ENCODE measurements at regions not wholly inside any gene's neighbourhood (a gene's known extent, or its start where the extent isn't known, plus 50 kb on each side); places are given as distances from the start of the nearest gene placed in this dataset.

DNA sequence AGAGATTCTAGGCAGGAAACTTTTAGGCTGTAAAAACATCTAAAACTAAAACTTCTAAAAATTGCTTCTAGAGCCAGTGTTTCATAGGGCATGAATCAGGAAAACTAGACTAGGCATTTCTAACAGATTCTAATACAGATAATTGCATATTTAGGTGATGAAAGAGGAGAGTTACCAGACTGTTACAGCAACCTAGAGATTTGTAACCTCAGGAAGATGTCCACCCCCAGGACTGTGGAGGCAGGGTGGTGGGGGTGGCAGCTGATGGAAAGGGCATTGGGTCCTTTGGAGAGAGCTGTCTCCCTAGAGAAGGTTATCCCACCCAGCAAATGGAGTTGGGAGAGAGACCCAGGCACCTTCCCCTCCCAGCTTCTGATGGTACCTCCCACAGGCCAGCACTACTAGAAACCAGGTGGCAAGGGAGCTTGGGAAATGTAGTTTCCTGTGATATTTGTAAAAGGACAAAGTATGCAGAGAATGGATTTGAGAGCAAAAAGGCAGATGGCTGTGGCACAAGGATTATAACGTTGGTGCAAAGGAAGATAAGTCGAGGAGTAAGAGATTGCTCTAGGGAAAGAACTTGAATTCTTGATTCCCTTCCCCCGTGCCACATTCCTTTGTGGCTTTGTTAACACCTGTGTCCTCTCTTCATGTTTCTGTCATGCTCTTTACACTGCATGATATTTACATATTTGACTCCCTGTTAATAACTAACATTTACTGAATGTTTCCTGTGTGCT lies 75.6 kb upstream of the MGAT5 start:
- FAIRE-seq, result no peak

DNA sequence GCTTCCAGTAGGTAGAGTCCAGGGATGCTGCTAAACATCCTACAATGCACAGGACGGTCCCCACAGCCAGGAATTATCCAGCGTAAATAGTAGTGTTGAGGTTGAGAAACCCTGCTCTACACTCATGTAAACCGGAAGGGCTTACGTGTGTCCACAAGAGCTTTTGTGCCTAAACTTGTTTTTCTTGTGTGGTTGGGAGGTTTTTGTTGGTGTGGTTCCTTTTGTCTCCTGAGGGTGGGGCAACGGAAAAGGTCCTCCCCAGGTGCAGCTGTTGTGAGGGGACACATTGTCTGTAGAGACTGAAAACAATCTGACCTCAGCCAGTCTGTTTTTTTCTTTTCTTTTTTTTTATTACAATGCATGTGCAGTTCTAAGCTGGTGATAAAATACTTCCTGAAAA lies 72.7 kb upstream of the MGAT5 start:
- FAIRE-seq, result no peak

DNA sequence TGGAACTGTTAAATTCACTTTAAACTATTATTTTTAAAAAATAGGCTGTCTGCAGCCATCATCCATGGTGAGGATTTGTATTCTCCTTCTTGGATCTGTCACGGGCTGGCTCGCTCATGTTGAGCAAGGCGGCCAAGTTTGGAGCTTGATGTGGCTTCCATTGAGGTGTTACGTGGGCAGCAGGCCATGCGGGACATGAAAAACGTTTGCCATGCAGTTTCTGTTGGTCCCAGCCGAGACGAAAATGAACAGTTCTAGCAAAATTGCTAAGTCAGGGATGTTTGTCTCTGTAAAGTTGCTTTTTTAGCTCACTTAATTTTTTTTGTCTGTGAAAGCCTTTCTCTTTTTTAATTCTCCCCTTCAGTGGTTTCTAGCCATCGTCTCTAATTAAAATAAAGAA lies 70.2 kb upstream of the MGAT5 start:
- no peak for FAIRE-seq

DNA sequence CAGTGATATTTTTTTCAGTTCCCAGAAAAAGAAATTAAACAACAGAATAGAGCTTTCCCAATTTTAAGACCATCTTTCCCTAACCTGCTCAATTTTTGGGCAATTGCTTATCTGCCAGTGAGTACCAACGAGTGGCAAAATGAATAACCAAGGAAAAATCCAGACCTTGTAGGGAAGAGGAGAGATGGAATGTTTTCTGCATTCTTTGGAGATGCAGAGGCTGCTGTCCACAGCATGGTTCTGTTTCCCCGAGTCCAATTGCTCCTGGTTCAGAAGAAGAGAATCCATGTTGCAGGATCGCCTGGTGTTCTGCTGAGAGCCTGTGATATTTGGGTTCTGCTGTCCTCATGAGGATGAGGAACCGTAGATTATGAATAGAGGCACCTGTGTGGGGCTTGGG lies 68.2 kb upstream of the MGAT5 start:
- no peak for FAIRE-seq

DNA sequence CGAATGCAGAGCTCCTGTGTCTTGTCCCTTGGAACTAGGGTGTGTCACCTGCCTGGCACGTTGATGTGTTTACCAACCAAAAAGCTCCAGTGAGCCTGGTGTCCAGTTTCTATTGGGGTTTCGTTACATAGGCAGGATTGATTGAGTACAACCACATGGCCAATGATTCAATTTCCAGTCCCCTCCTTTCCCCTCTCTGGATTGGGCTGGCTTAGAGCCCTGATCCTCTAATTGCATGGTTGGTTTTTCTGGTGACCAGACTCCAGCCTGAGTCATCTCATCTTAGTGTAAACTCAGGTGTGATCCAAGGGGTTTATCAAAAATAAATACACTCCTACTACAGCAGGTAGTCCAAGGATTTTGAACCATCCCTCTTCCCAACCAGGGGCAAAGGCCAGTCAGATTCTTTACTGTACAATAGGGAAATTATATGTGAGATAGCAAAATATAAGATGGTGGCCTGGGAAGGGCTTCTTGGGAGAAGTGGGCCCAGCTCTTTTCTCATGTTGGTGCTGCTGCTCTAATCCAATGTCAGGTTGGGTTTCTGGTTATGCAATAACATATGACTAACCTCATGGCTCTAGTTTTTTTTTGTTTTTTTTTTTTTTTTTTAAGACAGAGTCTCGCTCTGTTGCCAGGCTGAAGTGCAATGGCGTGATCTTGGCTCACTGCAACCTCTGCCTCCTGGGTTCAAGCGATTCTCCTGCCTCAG lies 64.7 kb upstream of the MGAT5 start:
- FAIRE-seq, result no peak

DNA sequence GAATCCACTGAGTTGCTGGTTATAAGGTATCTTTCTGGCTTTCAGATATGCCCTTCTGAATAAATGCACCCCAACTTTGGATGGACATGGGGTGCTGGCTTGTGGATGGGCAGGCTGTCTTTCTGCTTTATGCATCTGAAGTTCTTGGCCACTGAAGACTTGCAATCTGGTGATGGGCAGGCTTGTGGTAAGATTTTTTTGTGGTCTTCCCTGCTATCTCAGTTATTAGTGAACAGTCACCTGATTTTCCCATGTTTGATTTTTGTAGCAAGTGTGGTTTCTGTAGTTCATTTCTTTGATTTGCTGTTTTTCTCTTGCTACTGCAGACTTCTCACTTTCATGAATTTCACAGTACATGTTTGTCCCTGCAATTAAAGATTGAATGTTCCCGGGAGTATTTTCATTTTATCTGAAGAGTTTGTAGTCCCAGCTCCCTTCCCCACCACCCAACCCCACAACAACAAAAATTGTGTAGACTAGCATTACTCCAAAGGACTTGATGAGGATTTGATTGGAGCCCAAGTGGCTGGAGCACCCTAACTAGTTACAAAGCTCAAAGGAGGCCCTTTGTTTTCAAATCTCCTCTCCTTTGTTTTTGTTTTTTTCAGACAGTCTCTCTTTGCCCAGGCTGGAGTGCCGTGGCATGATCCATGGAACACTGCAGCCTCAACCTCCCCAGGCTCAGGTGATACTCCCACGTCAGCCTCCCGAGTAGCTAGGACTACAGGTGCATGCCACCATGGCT lies 63.6 kb upstream of the MGAT5 start:
- no peak for FAIRE-seq

DNA sequence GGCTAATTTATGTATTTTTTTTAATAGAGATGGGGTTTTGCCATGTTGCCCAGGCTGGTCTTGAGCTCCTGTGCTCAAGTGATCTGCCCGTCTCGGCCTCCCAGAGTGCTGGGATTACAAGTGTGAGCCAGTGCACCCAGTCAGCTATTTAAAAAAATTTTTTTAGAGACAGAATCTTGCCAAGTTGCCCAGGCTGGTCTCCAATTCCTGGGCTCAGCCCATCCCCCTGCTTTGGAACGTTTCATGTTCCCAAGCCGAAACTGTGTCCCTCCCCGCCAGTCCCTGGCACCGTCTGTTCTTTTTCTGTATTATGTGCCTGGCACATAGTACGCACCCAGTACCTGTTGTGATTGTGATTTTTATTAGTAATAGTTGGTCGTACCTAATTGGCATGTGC lies 63.1 kb upstream of the MGAT5 start:
- no peak for FAIRE-seq

DNA sequence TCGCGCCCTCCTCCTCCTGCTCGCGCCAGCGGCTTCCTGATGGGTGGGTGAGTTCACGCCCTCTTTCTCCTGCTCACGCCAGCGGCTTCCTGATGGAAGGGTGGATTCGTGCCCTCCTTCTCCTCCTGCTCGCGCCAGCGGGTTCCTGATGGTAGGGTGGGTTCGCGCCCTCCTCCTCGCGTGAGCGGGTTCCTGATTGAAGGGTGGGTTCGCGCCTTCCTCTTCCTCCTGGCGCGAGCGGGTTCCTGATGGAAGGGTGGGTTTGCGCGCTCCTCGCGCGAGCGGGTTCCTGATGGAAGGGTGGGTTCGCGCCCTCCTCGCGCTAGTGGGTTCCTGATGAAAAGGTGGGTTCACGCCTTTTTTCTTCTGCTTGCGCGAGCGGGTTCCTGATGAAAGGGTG lies 62.0 kb upstream of the MGAT5 start:
- FAIRE-seq, result no peak

DNA sequence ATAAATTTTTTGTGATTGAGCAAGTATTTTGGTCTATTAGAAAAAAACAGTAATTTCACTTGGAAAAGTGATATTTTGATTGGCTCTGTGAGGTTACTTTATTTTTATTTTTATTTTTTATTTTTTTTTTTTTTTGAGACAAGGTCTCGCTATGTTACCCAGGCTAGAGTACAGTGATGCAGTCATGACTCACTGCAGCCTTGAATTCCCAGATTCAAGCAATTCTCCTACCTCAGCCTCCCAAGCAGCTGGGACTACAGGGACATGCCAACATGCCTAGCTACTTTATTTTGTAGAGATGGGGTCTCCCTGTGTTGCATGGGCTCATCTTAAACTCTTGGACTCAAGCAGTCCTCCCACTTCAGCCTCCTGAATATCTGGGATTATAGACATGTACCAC lies 60.9 kb upstream of the MGAT5 start:
- no peak for FAIRE-seq

DNA sequence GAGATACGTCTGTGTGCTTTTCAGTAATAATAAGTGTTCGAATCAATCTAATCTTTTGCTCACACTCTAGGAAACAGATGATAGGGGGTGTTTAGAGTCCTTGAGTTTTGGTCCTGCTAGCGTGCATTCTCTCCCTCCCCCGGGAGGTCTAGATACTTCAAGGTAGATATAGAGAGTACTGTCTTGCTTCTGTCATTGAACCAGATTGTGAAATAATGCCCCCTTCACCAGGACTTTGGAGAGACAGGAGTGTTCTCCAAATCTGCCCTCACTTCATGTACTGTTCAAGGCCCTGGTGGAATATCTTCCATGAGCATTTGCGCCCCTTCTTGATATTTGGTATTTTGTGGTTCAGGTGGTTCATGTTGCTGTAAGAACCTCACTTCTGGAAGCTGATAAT lies 59.4 kb upstream of the MGAT5 start:
- FAIRE-seq, result no peak

DNA sequence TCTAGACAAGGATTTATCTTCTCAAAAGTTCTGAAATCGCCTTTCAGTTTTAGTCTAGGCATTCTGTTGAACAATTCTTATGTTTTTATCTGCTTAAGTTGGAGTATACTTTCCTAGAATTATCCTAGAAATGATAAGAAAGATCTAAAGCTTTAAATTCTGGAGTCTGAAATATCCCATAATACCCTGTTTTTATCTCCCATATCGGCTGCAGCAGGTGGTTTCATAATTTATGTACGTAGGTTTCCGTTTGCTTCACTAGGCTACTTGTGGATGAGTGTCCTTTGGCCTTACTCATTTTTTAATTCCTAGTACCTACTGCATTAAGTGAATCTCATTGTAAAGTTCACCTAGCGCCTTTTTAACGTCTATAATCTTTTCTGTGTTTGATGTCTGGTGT lies 58.5 kb upstream of the MGAT5 start:
- no peak for FAIRE-seq

DNA sequence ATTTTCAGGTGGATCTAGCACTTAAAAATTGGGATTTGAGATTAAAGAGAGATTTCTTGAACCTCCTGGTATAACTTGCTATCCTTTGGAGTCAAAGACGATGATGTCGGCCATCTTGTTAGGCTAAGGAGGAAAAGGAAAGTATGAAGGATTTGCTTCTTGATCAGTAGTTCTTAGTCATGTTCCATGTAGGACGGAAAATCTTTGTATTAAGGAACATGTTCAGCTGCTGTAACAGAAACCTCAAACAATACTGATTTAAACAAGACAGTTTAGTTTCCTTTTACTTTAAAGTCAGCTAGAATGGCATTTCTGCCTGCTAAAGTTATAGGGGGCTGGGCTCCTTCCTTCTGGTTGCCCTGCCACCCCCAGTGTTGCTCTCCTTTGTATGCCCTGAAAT lies 56.4 kb upstream of the MGAT5 start:
- no peak for FAIRE-seq

DNA sequence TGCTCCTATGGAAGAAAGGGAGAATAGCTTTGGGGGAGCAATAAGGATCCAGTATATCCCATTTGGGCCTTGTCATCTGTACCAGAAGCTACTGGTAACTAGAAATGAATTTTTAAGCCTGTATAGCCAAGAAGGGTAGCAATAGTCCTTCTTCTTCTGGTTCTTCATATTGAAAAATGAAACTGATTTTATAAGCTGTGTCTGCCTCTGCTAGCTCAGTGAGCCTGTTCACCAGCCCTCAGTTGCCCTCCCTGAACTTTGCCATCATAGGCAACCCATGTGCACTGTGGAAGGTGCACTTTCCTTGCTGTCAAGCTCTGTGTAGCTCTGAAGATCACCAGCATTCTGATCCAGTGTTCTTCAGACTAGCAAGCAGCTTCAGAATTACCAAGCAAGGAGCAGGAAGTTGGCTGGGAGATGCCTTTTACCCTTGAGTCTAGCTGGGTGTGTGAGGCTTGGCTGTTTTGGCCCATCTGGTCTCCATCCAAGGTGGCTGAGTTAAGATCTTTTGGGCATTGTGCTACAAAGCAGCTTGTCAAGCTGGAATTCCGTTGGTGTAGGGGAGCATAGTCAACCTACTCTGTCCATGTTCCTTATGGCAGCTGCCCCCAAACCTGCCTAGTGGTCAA lies 55.8 kb upstream of the MGAT5 start:
- FAIRE-seq, result no peak

DNA sequence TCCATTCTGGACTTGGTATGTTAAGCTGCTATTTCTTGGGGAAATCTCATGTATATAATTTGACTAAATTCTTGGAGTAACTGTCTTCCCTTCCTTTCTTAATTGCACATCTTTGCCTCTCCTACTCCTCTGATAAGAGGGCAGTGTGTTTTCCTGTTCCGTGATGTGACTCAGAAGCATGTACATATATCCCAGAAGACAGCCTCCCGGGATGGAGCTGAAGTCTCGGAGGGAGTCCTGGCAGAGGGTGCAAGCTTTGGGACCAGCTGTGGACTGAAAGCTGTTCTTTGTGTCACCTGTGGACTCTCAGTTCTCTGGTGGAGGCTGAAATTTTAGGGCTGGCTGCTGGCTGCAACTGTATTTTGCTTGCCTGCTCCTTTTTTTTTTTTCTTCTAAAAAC lies 54.7 kb upstream of the MGAT5 start:
- FAIRE-seq, result no peak

DNA sequence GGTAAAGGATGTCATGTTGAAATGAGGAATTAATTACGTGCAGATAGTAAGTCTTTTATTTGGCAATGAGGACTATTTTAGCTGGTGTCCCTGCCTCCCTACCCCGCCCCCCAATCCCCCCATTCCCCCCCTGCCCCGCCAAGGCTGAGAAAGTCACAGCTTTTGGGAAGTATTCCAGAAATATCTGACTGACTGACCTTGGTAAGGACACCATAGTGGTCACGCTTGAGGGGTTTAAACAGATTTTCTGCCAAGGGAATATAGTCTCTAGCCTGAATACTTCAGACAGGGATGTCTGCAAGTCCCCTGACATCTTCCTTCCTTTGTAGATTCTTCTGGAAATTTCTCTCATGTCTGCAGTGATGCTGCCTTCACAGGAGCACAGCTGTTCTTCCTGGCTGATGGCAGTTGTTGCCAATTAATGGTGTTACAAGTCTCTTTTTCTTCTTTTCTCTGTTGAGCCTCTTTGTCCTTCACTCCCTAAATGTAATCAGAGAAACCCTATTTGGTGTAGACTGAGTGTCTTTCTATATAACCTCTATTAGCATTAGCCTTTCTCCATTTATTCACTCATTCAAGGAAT lies 53.7 kb upstream of the MGAT5 start:
- no peak for FAIRE-seq

DNA sequence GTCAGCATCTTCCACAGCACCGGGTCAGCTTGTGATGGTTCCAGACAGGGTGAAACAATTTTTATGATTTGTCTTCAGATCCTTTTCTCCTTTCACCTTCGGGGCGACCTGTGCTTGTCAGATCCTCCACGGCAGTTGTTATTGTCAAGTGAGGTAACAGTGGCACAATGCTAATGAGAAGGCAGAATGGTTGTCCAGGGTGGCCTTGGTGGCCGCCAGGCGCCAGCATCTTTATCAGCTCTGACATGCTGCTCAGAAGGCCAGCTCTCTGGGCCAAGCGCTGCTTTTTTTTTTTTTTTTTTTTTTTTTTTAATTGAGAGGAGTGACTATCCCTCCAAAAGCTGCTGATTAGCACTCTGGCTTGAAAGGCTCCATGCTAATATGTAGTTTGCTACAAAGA lies 52.3 kb upstream of the MGAT5 start:
- FAIRE-seq, result no peak

DNA sequence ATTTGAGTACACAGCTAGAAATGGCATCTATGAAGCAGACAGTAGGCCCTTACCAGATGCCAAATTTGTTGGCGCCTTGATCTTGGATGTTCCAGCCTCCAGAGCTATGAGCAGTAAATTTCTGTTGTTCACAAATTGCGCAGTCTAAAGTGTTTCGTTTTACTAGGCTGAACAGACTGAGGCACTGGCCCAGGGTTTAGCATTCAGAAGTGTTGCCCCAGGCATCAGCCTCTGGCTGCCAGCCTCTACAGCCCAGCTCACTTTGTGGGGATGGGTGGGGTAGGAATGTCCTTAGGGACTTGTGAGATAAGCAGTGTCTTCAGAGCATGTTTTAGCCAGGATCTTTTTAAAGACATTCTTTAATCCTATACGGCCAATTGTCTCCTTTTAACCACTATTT lies 51.5 kb upstream of the MGAT5 start:
- no peak for FAIRE-seq

DNA sequence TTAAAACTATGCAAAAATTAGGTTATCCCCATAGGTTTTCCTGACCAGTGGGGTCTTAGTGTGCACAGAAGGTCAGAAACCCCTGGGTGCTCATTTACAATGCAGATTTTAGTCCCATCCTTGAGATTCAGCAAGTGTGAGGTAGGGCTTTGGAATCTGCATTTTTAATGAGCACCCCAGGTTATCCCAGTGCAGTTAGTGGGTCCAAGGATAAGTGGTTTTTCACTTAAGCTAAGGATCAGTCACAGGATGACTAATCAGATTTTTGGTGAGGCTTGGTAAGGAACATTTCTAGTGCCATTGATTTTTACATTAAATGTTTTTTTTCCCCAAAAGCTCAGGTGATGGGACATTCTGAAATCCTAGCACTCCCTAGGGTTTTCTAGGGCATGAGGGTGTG lies 50.7 kb upstream of the MGAT5 start:
- no peak for FAIRE-seq
